MM.1S (cell line): ENCODE measurements at regions not wholly inside any gene's neighbourhood (a gene's known extent, or its start where the extent isn't known, plus 50 kb on each side); places are given as distances from the start of the nearest gene placed in this dataset.

ENCODE experiments used
- DNase-seq: peaks from one replicate; pipeline ENCODE4 v3.0.0-alpha.2; 2015
- H2AFZ ChIP-seq: fragments of 300-600 bp; sonication (generic); 2 replicates; pipeline ENCODE4 v1.6.0; 2016; ENCODE audit warnings: antibody characterized with exemption, low read length
- H3F3A ChIP-seq: fragments of 300-600 bp; sonication (generic); 2 replicates; pipeline ENCODE4 v1.6.1; 2016; ENCODE audit warnings: mild to moderate bottlenecking, antibody characterized with exemption, low read length, moderate library complexity, mixed read lengths; ENCODE audit not compliant: insufficient read depth
- H3K27ac ChIP-seq: fragments of 300-600 bp; sonication (generic); 2 replicates; pipeline ENCODE4 v1.5.1; 2016; ENCODE audit warnings: mild to moderate bottlenecking, low read length
- H3K27me3 ChIP-seq: fragments of 300-600 bp; sonication (generic); replicated peaks from 2 replicates; pipeline ENCODE4 v1.6.0; 2016; ENCODE audit warnings: low read length; ENCODE audit not compliant: insufficient read depth
- H3K36me3 ChIP-seq: fragments of 300-600 bp; sonication (generic); replicated peaks from 2 replicates; pipeline ENCODE4 v1.6.1; 2016; ENCODE audit warnings: mild to moderate bottlenecking, low read length, mixed read lengths; ENCODE audit not compliant: insufficient read depth
- H3K4me1 ChIP-seq: fragments of 300-600 bp; sonication (generic); 2 replicates; pipeline ENCODE4 v1.6.1; 2016; ENCODE audit warnings: low read length, mixed read lengths
- H3K4me2 ChIP-seq: fragments of 300-600 bp; sonication (generic); 2 replicates; pipeline ENCODE4 v1.6.0; 2016; ENCODE audit warnings: low read depth, low read length
- H3K4me3 ChIP-seq: fragments of 300-600 bp; sonication (generic); 2 replicates; pipeline ENCODE4 v1.5.1; 2016; ENCODE audit warnings: low read length, mixed read lengths
- H3K79me2 ChIP-seq: fragments of 300-600 bp; sonication (generic); 2 replicates; pipeline ENCODE4 v1.6.1; 2016; ENCODE audit warnings: mixed run types, low read length, mixed read lengths
- H3K9ac ChIP-seq: fragments of 300-600 bp; sonication (generic); 2 replicates; pipeline ENCODE4 v1.6.1; 2016; ENCODE audit warnings: low read length, mixed read lengths
- H3K9me2 ChIP-seq: fragments of 300-600 bp; sonication (generic); replicated peaks from 2 replicates; pipeline ENCODE4 v1.6.1; 2016; ENCODE audit warnings: mild to moderate bottlenecking, low read length, mixed read lengths; ENCODE audit not compliant: insufficient read depth
- H3K9me3 ChIP-seq: fragments of 300-600 bp; sonication (generic); replicated peaks from 2 replicates; pipeline ENCODE4 v1.6.1; 2016; ENCODE audit warnings: mild to moderate bottlenecking, low read length, mixed read lengths; ENCODE audit not compliant: insufficient read depth
- H4K20me1 ChIP-seq: fragments of 300-600 bp; sonication (generic); 2 replicates; pipeline ENCODE4 v1.6.1; 2016; ENCODE audit warnings: mild to moderate bottlenecking, low read length, moderate library complexity, mixed read lengths; ENCODE audit not compliant: insufficient read depth
- EZH2 ChIP-seq: fragments of 300-600 bp; sonication (generic); optimal IDR thresholded peaks from 2 replicates; pipeline ENCODE3; 2017; ENCODE audit warnings: low read depth, mild to moderate bottlenecking, antibody characterized with exemption, low read length, mixed read lengths
- EZH2phosphoT487 ChIP-seq: fragments of 300-600 bp; sonication (generic); IDR thresholded peaks from 2 replicates; pipeline ENCODE4 v1.6.1; 2018; ENCODE audit warnings: antibody characterized with exemption, low read length
- TF ChIP-seq, protein P1 (sequence below): fragments of 300-600 bp; sonication (generic); IDR thresholded peaks from 2 replicates; pipeline ENCODE4 v1.5.1; 2016; ENCODE audit warnings: antibody characterized with exemption, low read length, mixed read lengths

DNA sequence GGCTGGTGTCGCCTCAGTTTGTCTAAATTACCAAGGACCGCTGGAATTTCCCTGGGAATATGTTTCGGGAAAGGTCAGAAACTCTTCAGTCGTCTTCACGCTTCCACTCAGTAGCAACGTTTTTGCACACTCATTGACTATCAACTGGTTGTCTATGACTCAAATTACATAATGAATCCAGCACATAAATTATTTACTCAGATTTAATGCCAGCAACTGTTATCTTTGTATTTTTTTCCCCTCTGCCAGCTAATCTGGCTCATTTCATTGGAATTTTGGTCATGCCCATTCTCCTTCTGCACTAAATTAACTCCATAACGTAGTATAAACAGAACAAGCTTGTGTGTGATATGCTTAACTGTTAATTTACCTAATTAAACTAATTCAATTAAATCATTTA, 372.7 kb upstream of the ZFHX3 start:
- no peaks in the 10 kb centered on the region for H3K79me2 ChIP-seq
- no peak for DNase-seq
- no peak overlapping the region for H2AFZ ChIP-seq
- no peaks in the 10 kb centered on the region for H3K4me1 ChIP-seq
- no peaks in the 10 kb centered on the region for H3K9me2 ChIP-seq
- TF ChIP-seq, protein P1, sequence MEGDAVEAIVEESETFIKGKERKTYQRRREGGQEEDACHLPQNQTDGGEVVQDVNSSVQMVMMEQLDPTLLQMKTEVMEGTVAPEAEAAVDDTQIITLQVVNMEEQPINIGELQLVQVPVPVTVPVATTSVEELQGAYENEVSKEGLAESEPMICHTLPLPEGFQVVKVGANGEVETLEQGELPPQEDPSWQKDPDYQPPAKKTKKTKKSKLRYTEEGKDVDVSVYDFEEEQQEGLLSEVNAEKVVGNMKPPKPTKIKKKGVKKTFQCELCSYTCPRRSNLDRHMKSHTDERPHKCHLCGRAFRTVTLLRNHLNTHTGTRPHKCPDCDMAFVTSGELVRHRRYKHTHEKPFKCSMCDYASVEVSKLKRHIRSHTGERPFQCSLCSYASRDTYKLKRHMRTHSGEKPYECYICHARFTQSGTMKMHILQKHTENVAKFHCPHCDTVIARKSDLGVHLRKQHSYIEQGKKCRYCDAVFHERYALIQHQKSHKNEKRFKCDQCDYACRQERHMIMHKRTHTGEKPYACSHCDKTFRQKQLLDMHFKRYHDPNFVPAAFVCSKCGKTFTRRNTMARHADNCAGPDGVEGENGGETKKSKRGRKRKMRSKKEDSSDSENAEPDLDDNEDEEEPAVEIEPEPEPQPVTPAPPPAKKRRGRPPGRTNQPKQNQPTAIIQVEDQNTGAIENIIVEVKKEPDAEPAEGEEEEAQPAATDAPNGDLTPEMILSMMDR = no peak
- TF ChIP-seq EZH2 (no peak), EZH2phosphoT487 (no peak)
- no peaks in the 10 kb centered on the region for H3K9me3 ChIP-seq
- no peaks in the 10 kb centered on the region for H3F3A ChIP-seq
- no peak overlapping the region for H3K4me3 ChIP-seq
- no peaks in the 10 kb centered on the region for H4K20me1 ChIP-seq
- H3K27me3 ChIP-seq = no peaks in the 10 kb centered on the region
- no peak overlapping the region for H3K4me2 ChIP-seq
- H3K27ac ChIP-seq = no peak overlapping the region
- no peak overlapping the region for H3K9ac ChIP-seq
- no peaks in the 10 kb centered on the region for H3K36me3 ChIP-seq

DNA sequence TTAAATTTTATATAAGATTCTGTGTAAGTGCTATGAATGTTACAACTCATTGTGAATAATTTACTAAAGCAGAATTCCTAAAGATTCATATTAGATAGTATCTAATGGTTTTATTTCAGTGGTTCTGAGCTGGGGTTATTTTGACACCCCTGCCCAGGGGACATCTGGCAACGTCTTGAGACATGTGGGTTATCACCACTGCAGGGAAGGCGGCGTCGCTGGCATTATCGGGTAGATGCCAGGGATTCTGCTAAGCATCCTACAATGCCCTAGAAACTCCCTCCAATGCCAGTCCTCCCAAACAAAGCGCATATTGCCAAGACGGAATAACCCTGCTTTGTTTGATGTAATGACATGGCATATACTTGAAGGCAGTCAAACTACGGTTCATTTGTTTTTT, 372.3 kb upstream of the ZFHX3 start:
- Histone ChIP-seq H4K20me1 (no peaks in the 10 kb centered on the region), H3K79me2 (no peaks in the 10 kb centered on the region), H3K9me3 (no peaks in the 10 kb centered on the region), H3K9me2 (no peaks in the 10 kb centered on the region), H3K4me3 (no peak overlapping the region), H3K4me2 (no peak overlapping the region), H2AFZ (no peak overlapping the region), H3K27me3 (no peaks in the 10 kb centered on the region), H3F3A (no peaks in the 10 kb centered on the region), H3K36me3 (no peaks in the 10 kb centered on the region), H3K27ac (no peak overlapping the region), H3K4me1 (no peaks in the 10 kb centered on the region), H3K9ac (no peak overlapping the region)
- TF ChIP-seq, protein P1 = no peak
- no peak for TF ChIP-seq EZH2phosphoT487
- TF ChIP-seq EZH2 = no peak
- no peak for DNase-seq

DNA sequence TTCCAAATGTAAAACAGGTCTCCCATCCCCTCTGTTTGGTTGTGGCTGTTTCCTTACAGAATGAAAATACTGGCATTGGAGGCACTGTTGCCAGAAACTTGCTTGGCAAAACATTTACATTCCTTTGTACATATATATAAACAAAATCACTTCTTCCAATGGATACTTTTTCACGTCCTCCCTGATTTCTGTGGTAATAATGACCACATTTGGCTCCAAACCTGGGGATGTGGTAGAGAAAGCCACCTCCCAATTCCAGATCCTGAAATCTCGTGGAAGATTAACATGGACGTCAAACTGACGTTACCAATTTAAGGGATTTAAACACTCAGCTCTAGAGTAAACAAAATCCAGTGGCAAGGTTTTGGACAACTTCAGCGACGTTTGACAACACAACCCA, 370.8 kb upstream of the ZFHX3 start:
- Histone ChIP-seq H3K4me3 (no peak overlapping the region), H3K9me2 (no peaks in the 10 kb centered on the region), H2AFZ (no peak overlapping the region), H3K27ac (no peak overlapping the region), H3K4me2 (no peak overlapping the region), H3K27me3 (no peaks in the 10 kb centered on the region), H3K36me3 (no peaks in the 10 kb centered on the region), H3K79me2 (no peaks in the 10 kb centered on the region), H3K9me3 (no peaks in the 10 kb centered on the region), H3F3A (no peaks in the 10 kb centered on the region), H3K4me1 (no peaks in the 10 kb centered on the region), H4K20me1 (no peaks in the 10 kb centered on the region), H3K9ac (no peak overlapping the region)
- TF ChIP-seq EZH2 = no peak
- TF ChIP-seq EZH2phosphoT487 = no peak
- TF ChIP-seq, protein P1 = no peak
- DNase-seq = no peak
